GM19468 (cell line): ENCODE measurements at regions not wholly inside any gene's neighbourhood (a gene's known extent, or its start where the extent isn't known, plus 50 kb on each side); places are given as distances from the start of the nearest gene placed in this dataset.
A peak's percentile ranks its signal among the peaks of the same experiment; 100 is the strongest.

Experiments used
- ATAC-seq: cut with Tn5 transposase; IDR thresholded peaks from one replicate; pipeline ENCODE4 v1.9.1; 2021; ENCODE audit warnings: mild to moderate bottlenecking, moderate library complexity, moderate number of reproducible peaks; ENCODE audit not compliant: unreplicated experiment; ENCODE audit errors: extremely low read depth

GRCh38 chr13:73365681-73366080 lies 306.9 kb downstream of the KLF5 start:
- ATAC-seq: no peak

GRCh38 chr13:73365252-73365651 lies 306.4 kb downstream of the KLF5 start:
- no peak for ATAC-seq

- no peak for ATAC-seq
Measured at GRCh38 chr13:73364736-73365135, 305.9 kb downstream of the KLF5 start.

DNA sequence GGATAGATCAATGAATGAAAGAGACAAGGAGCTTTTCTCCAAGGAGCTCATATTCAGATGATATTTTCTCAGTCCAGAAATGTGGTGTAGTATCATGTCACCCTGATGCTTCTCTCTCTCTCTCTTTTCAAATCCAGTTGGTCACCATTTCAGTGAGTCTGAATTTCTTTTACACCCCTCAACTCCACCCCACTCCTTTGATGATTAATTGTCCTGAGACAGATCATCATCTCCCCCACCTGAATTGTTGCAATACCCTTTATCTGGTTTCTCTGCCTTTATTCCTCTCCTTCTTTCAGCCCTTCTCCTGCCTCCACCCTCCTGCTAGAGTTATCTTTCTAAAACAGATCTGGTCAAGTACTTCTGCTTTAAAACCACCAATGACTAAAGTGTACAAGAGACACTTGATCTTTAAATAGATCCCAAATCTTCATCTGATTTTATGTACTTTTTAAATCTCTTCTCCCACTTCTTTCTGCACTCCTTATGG lies 299.8 kb downstream of the KLF5 start:
- no peak for ATAC-seq

DNA sequence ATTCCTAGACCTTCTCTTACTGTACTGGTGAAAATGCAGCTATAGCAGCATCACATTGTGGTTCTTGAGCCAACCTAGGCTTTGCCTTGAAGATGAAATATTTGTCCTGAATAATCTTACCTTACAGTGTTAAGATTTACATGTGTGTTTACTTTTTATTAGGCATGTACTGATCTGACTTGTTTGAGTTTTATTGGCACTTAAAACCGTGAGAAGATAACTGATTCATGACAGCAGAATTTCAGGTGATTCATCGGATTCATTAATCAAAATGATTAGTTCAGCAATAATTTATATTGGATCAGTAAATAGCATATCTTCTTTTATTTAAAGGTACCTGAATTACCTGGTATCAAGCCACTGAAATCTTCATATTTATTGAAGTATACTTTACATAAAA lies 296.3 kb downstream of the KLF5 start:
- ATAC-seq: no peak

- ATAC-seq: no peak
Measured at GRCh38 chr13:73351730-73352129, 292.9 kb downstream of the KLF5 start.

DNA sequence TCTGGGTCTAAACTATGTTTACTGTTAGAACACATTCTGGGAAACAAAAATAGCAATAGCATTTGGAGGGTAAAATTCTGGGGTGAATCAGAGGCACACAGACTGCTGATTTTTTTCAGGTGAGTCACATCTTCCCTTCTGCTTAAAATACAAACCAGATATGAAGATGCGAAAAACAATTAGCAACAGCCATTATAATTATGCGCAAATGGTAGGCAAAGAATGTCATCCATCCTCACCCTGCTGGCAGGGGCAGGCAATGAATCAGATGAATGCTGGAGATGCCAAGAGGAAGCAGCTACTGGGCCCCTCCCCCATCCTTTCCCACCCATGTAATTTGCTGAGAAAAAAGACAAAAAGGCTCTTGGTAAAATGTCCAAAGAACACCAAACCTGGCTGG lies 282.9 kb downstream of the KLF5 start:
- no peak for ATAC-seq

DNA sequence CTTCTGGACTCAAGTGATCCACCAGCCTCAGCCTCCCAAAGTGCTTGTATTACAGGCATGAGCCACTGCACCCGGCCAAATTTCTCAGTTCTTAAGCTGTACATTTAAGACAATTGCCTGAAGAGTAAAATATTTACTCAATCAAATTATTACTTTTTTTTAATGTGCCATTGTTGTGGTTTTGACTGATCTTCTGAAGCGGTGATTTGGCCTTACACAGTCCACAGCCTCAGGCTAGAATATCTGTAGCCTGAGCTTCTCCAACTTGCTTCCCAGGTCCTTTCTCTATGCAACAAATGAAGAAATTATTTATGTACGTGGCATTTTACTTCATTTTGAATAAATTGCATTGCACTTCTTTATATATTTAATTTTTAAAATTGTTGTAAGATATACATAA lies 281.3 kb downstream of the KLF5 start:
- ATAC-seq: no peak

- ATAC-seq: no peak
Measured at GRCh38 chr13:73339086-73339485, 280.3 kb downstream of the KLF5 start.

- no peak for ATAC-seq
Measured at GRCh38 chr13:73338389-73338788, 279.6 kb downstream of the KLF5 start.

DNA sequence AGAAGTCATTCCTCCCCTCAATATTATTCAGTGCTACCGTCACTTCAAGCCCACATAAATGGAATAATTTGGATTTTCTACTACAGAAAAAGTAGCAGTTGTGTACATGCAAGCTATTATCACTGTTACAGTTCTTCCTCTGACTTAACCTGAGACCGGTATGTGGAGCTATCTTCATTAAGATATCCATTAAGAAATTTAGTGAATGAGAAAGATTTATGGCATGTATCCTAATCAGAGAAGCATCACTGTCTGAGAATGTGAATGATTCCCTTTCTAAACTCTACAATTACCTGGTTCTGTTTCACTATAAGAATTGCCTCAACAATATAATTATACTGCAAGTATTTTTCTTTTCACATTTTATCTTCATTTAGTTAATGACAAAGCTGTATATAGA lies 278.7 kb downstream of the KLF5 start:
- ATAC-seq: no peak

DNA sequence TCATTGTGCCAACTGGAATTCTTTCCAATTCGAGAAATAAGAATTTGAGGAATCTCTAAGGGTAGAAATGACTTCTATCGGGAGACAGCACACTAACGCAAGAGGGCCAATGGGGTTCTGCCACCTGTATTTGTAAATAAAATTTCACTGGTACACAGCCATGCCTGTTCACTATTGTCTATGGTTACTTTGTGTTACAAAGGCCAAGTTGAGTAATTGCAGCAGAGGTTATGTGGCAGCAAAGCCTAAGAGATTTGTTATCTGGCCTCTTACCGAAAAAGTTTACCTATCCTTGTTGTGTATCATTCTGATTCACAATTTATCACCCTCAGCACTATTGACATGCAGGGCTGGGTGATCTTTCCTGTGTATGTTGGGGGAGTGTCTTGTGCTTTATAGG lies 278.0 kb downstream of the KLF5 start:
- no peak for ATAC-seq

DNA sequence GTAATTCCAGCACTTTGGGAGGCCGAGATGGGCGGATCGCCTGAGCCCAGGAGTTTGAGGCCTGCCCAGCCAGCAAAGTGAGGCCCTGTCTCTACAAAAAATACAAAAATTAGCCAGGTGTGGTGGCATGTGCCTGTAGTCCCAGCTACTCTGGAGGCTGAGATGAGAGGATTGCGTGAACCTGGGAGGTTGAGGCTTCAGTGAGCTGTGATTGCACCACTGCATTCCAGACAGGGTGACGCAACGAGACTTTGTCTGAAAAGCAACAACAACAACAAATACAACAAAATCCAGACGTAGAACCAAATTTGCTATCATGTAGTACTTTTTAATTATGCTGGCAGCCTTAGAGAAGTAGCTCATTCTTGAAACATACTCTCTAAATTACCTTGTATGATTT lies 277.1 kb downstream of the KLF5 start:
- no peak for ATAC-seq

GRCh38 chr13:73335210-73335609 lies 276.4 kb downstream of the KLF5 start:
- peak; percentile 98 for ATAC-seq

DNA sequence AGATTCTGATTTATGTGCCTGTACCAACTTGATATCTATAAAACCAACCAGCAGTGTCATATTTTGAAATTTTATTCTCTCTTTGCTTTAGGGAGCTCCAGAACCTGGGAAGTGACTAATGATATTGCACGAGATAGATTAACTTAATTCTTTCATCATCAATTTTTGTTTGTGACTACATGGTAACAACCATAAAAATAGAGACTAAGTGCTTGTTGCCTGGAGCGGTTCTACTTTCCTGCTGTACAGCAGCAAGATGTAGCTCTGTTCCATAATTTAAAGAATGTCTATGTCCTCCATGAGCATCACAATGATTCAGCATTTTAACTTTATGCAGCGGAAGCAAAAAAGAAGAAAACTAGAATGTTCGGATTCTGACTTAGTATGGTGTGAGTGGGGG lies 275.6 kb downstream of the KLF5 start:
- ATAC-seq: no peak

DNA sequence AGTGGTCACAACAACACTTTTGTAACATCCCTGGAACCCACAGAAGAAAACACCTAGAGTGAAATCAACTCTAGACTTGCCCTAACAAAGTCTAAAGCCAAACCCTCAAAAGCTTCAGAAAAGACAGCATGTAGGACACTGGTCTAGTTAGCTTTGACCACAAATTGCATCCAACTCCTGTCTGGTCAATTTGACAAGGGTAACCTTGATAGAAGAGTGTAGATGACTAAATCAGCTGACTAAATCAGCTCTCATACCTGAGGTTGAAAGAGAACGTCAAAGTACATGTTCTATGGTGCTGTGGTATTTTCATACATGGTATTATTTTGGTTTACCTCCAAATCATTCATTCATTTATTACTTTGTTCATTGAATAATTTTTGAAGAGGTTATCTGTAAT lies 272.8 kb downstream of the KLF5 start:
- ATAC-seq: no peak

GRCh38 chr13:73329355-73329754 lies 270.6 kb downstream of the KLF5 start:
- no peak for ATAC-seq

DNA sequence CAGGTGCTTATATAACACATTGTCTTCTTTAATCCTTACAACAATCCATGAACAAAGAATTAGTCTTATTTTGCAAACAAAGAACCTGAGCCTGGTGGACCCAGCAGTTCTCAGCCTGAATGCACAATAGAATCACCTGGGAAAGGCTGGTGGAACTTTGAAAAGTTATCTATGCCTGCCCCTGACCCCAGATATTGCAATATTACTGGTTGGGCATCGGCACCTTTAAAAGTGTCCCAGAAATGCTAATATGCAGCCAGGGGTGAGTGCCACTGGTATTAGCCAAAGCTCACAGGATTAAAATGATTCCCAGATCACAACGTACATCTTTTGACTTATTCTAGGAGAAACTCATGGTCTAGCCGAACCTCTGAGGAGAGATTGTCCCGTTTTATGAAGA lies 268.8 kb downstream of the KLF5 start:
- no peak for ATAC-seq

- ATAC-seq: peak; percentile 74
Measured at GRCh38 chr13:73325723-73326558, 267.1 kb downstream of the KLF5 start.

DNA sequence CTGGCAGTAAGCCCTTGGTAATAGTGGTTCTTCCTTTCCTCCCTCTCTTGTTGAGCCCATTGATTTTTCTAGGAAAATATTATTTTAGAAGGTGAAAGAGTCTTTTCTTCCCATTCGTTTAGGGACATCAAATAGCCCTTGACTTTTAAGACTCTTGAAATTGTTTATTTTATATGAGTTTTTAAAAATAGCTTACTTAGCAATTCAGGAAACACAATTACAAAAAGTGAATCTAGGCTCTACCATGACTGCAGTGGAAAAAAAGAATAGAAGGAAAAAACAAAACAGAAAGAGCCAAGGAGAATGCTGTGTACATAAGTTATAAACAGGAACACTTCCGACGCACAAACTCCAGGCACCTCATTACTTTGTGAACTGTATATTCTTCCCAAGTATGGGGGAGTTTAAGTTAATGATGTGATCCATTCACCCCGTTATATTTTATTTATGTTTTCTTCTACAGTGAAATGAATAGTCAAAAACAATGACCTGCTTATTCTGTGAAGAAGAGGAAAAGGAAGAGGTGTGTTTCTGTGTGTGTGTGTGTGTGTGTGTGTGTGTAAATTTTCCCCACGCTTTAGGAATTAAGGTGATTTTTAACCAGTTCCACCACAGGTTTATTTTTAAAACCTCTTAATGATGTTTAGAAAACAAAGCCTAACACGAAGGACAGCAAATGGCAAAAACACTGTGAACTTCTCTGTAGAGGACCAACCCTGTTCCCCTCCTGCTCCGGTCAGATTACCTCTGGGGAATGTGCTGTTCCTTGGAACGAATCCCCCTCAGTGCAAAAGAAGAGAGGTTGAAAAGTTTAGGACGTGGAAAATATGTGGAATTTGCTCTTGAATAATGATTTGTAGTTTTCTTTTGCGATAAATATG lies 266.3 kb downstream of the KLF5 start:
- no peak for ATAC-seq

- ATAC-seq: no peak
Measured at GRCh38 chr13:73323615-73324014, 264.8 kb downstream of the KLF5 start.
